PC-9 (cell line): ENCODE measurements at regions not wholly inside any gene's neighbourhood (a gene's known extent, or its start where the extent isn't known, plus 50 kb on each side); places are given as distances from the start of the nearest gene placed in this dataset.
"Not testable (repeated sequence)": the region's sequence is repeated elsewhere in the genome, so short reads cannot be mapped to it uniquely, and the experiment has no call there.

Source experiments
- EZH2 ChIP-seq: fragments of 200-600 bp; sonication (generic); IDR thresholded peaks from 2 replicates; pipeline ENCODE4 v1.8.0; 2017; ENCODE audit warnings: antibody characterized with exemption, low read depth
- TF ChIP-seq, protein P1 (sequence below): fragments of 200-600 bp; sonication (generic); conservative IDR thresholded peaks from 2 replicates; pipeline ENCODE4 v1.6.1; 2017; ENCODE audit warnings: mixed run types, antibody characterized with exemption, mild to moderate bottlenecking, moderate library complexity

GRCh38 chr4:181130317-181130716 is 1112.9 kb upstream of the TENM3 start:
- TF ChIP-seq, protein P1, sequence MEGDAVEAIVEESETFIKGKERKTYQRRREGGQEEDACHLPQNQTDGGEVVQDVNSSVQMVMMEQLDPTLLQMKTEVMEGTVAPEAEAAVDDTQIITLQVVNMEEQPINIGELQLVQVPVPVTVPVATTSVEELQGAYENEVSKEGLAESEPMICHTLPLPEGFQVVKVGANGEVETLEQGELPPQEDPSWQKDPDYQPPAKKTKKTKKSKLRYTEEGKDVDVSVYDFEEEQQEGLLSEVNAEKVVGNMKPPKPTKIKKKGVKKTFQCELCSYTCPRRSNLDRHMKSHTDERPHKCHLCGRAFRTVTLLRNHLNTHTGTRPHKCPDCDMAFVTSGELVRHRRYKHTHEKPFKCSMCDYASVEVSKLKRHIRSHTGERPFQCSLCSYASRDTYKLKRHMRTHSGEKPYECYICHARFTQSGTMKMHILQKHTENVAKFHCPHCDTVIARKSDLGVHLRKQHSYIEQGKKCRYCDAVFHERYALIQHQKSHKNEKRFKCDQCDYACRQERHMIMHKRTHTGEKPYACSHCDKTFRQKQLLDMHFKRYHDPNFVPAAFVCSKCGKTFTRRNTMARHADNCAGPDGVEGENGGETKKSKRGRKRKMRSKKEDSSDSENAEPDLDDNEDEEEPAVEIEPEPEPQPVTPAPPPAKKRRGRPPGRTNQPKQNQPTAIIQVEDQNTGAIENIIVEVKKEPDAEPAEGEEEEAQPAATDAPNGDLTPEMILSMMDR, result not testable (repeated sequence)
- TF ChIP-seq EZH2, result not testable (repeated sequence)
